GM19043 (cell line): ENCODE measurements at regions not wholly inside any gene's neighbourhood (a gene's known extent, or its start where the extent isn't known, plus 50 kb on each side); places are given as distances from the start of the nearest gene placed in this dataset.

Experiments
- ATAC-seq: cut with Tn5 transposase; IDR thresholded peaks from one replicate; pipeline ENCODE4 v1.9.1; 2021; ENCODE audit warnings: low read depth; ENCODE audit not compliant: unreplicated experiment

DNA sequence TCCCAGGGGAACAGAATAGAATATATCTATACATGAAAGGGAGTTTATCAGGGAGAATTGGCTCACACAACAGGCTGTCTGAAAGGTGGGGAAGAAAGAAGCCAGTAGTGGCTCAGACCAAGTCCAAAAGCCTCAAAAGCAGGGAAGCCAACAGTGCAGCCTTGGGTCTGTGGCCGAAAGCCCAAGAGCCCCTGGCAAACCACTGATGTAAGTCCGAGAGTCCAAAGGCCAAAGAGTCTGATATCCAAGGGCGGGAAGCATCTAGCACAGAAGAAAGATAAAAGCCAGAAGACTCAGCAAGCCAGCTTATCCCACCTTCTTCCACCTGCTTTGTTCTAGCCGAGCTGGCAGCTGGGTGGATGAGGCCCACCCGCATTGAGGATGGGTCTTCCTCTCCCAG lies 172.5 kb downstream of the CCDC71L start:
- ATAC-seq, result no peak

- no peak for ATAC-seq
These were observed 173.1 kb downstream of the CCDC71L start for GRCh38 chr7:106487892-106488291.

DNA sequence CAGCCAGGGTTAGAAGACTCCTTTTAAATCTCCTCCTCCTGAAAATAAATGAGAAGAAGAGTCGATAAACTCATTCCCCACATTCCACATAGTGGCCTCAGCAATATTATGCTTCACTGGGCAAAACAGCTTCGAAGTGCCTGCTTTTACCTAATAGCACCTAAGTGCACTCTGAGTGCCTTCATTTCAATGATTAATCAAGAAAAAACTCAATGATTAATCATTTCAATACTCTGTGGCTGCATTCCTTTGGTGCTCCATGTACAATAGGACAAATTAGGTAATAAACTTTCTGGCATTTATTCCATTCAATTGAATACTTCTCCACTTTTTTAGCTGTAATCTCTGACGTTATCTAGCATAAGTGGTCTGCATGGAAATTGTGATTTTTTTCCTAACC lies 174.6 kb downstream of the CCDC71L start:
- ATAC-seq, result no peak

DNA sequence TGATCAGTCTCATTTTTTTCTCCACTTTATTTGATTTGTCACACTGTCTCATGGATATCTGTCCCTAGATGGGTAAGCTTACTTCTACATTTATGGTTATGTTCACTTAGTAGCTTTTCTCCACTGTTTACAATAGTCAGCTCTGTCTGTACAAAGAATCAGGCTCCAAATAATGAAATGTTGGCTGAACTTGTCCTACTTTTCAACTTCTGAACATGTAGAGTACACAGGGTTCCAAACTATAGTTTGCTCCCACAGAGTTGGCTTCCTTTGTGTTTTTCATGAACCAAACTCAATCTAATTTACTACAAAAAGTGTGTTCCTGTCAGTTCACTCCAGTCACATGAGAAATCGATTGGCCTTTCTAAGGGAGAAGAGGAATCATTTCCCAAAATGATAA lies 175.0 kb downstream of the CCDC71L start:
- ATAC-seq, result no peak

GRCh38 chr7:106485031-106485551 lies 175.9 kb downstream of the CCDC71L start:
- no peak for ATAC-seq

DNA sequence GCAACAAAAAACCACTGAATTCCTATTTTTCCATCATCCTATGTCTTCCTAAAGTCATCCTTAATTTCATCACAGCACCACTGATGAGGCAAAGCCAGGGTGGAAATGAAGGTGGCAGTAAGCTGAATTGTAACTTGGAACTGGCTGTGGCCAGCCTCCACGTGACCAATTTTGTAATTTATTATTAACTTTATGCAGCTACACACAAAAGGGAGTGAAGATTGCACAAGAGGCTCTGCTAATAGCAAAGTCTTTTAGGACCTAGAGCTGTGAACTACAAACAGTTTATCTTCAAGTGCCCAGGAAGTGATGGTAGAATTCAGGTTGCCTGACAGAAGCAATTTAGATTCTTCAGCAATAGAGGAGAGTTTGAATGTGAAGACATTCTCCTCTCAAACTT lies 176.4 kb downstream of the CCDC71L start:
- no peak for ATAC-seq

DNA sequence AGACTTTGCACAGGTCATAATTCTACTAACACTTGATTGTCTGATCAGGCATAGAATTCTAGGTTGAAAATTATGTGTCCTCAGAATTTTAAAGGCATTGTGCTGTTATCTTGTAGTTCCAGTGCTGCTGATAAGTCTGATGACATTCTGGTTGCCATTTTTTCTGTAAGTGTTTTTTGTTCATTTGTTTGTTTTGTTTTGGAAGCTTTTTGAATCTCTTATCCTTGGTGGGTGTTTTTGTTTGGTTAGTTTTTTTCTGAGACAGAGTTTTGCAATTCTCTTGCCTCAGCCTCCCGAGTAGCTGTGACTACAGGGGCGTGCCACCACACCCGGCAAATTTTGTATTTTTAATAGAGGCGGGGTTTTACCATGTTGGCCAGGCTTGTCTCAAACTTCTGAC lies 178.9 kb downstream of the CCDC71L start:
- no peak for ATAC-seq

DNA sequence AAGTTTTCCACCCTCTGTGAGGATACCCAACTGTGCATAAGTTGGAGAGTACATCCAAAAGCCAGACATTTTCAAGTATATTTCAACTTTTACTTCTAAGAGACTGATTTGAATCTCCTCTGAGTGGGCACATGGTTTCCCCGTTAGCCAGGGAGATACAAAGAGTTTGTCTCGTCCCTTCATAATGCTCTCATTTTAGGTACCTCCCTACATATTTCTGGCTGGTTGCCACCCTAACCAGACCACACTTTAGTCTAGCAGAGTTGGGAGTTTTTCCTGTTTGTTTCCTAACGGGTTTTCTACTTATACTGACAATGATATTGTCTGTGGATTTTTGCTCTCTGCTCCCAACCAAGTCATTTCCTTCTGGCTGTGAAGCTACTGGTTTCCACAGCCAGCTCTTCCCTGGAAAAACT lies 180.3 kb downstream of the CCDC71L start:
- no peak for ATAC-seq

GRCh38 chr7:106480161-106480579 lies 180.8 kb downstream of the CCDC71L start:
- ATAC-seq, result peak; percentile 61

- ATAC-seq, result no peak
These were observed 184.2 kb downstream of the CCDC71L start for GRCh38 chr7:106476751-106477150.

DNA sequence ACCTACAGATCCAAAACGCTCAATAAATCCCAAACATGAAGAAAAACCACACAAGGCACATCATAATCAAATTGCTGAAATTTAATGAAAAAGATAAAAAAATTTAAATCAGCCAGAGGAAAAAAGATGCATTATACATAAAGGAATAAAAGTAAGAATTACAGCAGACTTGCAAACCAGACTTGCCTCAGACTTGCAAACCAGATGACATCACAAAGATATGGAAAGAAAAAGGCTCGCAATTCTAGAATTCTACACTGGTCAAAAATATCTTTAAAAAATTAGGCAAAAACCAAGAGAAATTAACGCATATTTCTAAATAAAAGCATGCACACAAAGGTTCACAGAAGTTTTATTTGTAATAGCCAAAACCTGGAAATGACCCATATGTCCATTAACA lies 188.0 kb upstream of the NAMPT start:
- no peak for ATAC-seq

- ATAC-seq, result no peak
These were observed 187.1 kb upstream of the NAMPT start for GRCh38 chr7:106471686-106472440.

DNA sequence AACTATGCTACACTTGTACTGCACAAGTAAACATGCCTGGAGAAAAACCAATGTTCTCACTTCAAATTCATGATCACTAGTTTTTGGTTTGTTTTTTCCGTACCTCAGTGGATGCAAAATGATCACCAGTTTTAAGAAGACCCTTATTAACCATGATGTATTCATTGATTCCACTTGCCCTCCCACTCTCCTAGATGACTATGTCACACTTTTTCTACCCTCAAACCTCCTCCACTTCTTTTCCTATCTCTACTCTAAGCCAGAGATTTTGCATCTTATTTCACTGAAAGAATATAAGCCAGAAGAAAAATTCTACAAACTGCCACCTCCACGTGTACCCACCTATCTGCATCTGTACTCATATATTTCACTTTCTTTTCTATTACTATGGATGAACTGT lies 186.2 kb upstream of the NAMPT start:
- no peak for ATAC-seq

DNA sequence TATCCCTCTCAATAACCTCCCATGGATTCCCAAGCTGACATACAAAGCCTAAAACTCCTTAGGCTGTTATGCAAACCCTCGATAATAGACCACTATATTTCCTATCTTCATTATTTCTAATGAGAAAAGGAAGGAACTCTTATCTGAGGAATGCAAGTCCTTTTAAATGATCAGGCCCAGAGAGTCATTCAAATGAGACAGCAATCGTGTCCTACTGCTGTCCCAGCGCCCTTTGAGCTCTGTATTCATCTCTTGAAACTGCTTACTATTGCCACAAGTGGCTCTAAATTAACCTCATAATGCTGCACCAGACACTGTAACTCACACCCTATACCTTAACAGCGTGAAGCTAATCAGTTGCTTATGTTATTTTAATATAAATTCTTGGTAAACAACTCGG lies 182.1 kb upstream of the NAMPT start:
- ATAC-seq, result no peak

- ATAC-seq, result no peak
These were observed 181.1 kb upstream of the NAMPT start for GRCh38 chr7:106465704-106466468.

GRCh38 chr7:106464651-106465050 lies 179.9 kb upstream of the NAMPT start:
- ATAC-seq, result no peak

DNA sequence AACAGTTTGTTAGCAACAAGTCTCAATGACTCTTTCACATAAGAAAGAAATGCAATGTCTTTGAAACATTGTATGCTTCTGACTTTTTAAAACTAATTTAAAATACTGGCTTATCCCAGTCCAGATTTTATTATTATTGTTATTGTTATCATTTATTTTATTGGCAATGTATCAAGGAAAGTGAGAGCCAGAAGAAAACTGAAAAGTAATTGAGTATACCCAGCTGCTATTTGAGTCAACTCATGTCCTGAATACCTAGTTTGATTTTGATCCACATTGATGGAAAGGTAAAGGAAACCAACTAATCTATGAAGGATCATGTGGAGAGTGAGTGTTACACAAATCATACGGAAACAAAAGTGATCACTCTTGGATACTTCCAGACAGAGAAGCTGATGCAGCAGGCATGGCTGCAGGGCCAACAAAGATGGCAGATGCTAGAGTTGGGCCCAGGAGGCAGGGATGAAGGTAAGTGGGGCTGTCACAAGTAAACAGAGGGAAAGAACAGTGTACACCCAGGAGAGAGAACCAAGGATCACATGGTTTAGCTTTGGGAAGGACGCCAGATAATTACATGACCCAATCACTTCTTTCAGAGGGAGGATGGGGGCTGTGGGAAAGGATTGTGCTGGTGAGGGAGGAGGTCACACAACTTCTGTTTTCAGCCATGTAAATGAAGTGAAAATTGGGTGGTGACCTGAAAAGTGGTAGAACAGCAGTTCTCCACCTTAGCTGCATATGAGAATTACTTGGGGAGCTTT lies 179.2 kb upstream of the NAMPT start:
- no peak for ATAC-seq

GRCh38 chr7:106462914-106463482 lies 178.2 kb upstream of the NAMPT start:
- ATAC-seq, result no peak

GRCh38 chr7:106462365-106462859 lies 177.6 kb upstream of the NAMPT start:
- no peak for ATAC-seq

DNA sequence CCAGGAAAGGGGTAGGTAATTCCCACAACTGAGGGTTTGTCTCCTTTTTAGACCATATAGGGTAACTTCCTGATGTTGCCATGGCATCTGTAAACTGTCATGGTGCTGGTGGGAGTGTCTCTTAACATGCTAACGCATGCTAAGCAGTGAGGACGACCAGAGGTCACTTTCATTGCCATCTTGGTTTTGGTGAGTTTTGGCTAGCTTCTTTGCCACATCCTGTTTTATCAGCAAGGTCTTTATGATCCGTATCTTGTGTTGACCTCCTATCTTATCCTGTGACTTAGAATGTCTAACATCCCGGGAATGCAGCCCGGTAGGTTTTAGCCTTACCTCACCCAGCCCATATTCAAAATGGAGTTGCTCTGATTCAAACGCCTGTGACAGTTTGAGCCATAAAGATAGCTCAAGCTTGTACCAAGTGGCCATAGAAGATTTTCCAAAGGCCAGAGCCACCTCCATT lies 176.0 kb upstream of the NAMPT start:
- ATAC-seq, result no peak
